Midbrain (tissue), 1 donor: ENCODE measurements at regions not wholly inside any gene's neighbourhood (a gene's known extent, or its start where the extent isn't known, plus 50 kb on each side); places are given as distances from the start of the nearest gene placed in this dataset.

Experiments used
- DNase-seq: peaks from one replicate; lab custom pipeline; 2025; lab: John Stamatoyannopoulos, UW

- DNase-seq: no peak
These were observed 293.8 kb upstream of the FBXL7 start for GRCh38 chr5:15206133-15206532.

- no peak for DNase-seq
These were observed 296.6 kb upstream of the FBXL7 start for GRCh38 chr5:15203376-15203775.

GRCh38 chr5:15191012-15191411 lies 309.0 kb upstream of the FBXL7 start:
- DNase-seq: no peak

GRCh38 chr5:15183520-15183919 lies 311.9 kb upstream of the ANKH start:
- DNase-seq: no peak

GRCh38 chr5:15170173-15170572 lies 298.6 kb upstream of the ANKH start:
- DNase-seq: no peak

- DNase-seq: no peak
These were observed 296.8 kb upstream of the ANKH start for GRCh38 chr5:15168358-15168757.

- no peak for DNase-seq
These were observed 288.5 kb upstream of the ANKH start for GRCh38 chr5:15160091-15160490.

- DNase-seq: no peak
These were observed 288.0 kb upstream of the ANKH start for GRCh38 chr5:15159606-15160005.

GRCh38 chr5:15142458-15142857 lies 270.9 kb upstream of the ANKH start:
- DNase-seq: no peak

GRCh38 chr5:15137414-15137813 lies 265.8 kb upstream of the ANKH start:
- DNase-seq: no peak

- DNase-seq: no peak
These were observed 264.1 kb upstream of the ANKH start for GRCh38 chr5:15135661-15136060.

- DNase-seq: no peak
These were observed 261.9 kb upstream of the ANKH start for GRCh38 chr5:15133456-15133965.

- DNase-seq: no peak
These were observed 261.3 kb upstream of the ANKH start for GRCh38 chr5:15132816-15133405.

- DNase-seq: no peak
These were observed 260.3 kb upstream of the ANKH start for GRCh38 chr5:15131909-15132308.

- DNase-seq: no peak
These were observed 253.4 kb upstream of the ANKH start for GRCh38 chr5:15124871-15125568.

GRCh38 chr5:15124461-15124860 lies 252.9 kb upstream of the ANKH start:
- DNase-seq: no peak

GRCh38 chr5:15117688-15118087 lies 246.1 kb upstream of the ANKH start:
- no peak for DNase-seq

- no peak for DNase-seq
These were observed 245.4 kb upstream of the ANKH start for GRCh38 chr5:15116996-15117395.

GRCh38 chr5:15106530-15107283 lies 235.1 kb upstream of the ANKH start:
- no peak for DNase-seq

- peak; percentile 56 for DNase-seq
These were observed 234.3 kb upstream of the ANKH start for GRCh38 chr5:15105799-15106393.

- DNase-seq: no peak
These were observed 232.3 kb upstream of the ANKH start for GRCh38 chr5:15103864-15104263.

GRCh38 chr5:15103130-15103529 lies 231.6 kb upstream of the ANKH start:
- DNase-seq: no peak

- DNase-seq: no peak
These were observed 226.0 kb upstream of the ANKH start for GRCh38 chr5:15097552-15097951.
